Transverse colon (tissue), 4 donors: ENCODE measurements at regions not wholly inside any gene's neighbourhood (a gene's known extent, or its start where the extent isn't known, plus 50 kb on each side); places are given as distances from the start of the nearest gene placed in this dataset.

Experiments
- DNase-seq: peaks from one replicate; pipeline ENCODE4 v3.0.0-alpha.2; 2019
- H3K27ac ChIP-seq, 4 donors: fragments of 200-600 bp; sonication (generic); 2 replicates each; pipeline ENCODE4 v1.5.1; 2016 to 2018; ENCODE audit warnings: inconsistent platforms in 4 of 4
- H3K27me3 ChIP-seq: fragments of 200-600 bp; sonication (generic); 2 replicates; pipeline ENCODE4 v1.5.1; 2017; ENCODE audit warnings: inconsistent platforms
- H3K36me3 ChIP-seq, 4 donors: fragments of 200-600 bp; sonication (generic); 2 replicates each; pipeline ENCODE4 v1.5.1; 2017 to 2019; ENCODE audit warnings: inconsistent platforms in 4 of 4
- H3K4me1 ChIP-seq, 4 donors: fragments of 200-600 bp; sonication (generic); 2 replicates each; pipeline ENCODE4 v1.5.1; 2017 to 2020; ENCODE audit warnings: inconsistent platforms in 4 of 4
- H3K4me3 ChIP-seq, 4 donors: fragments of 200-600 bp; sonication (generic); 1 replicate in 1 of 4; 2 replicates in 3 of 4; pipeline versions ENCODE4 v1.5.1 to v1.6.1; 2017 to 2019; ENCODE audit warnings: inconsistent platforms in 4 of 4
- H3K9me3 ChIP-seq, 2 donors: fragments of 200-600 bp; sonication (generic); 2 replicates each; pipeline ENCODE4 v1.5.1; 2017 to 2019; ENCODE audit warnings: inconsistent platforms in 2 of 2
- CTCF ChIP-seq, 5 experiments: fragments of 200-600 bp in 3 of 5; fragments of 450-650 bp in 2 of 5; sonication (generic) in 3 of 5; IDR thresholded peaks; 1 replicate in 2 of 5; 2 replicates in 3 of 5; pipeline ENCODE4 v1.5.1; 2016 to 2017; ENCODE audit warnings: antibody characterized with exemption in 5 of 5, inconsistent platforms in 3 of 5, mild to moderate bottlenecking in 2 of 5, moderate library complexity in 1 of 5
- EP300 ChIP-seq: sonication (generic); formaldehyde crosslinking; IDR thresholded peaks from one replicate; pipeline ENCODE4 v1.6.1; 2017; ENCODE audit warnings: antibody characterized with exemption, low read depth
- POLR2A ChIP-seq: fragments of 450-650 bp; IDR thresholded peaks from one replicate; pipeline ENCODE4 v1.6.1; 2016; ENCODE audit warnings: antibody characterized with exemption, mild to moderate bottlenecking, moderate library complexity
- POLR2AphosphoS5 ChIP-seq, 3 donors: sonication (generic); formaldehyde crosslinking; IDR thresholded peaks; one replicate each; pipeline ENCODE4 v1.6.1; 2016; ENCODE audit warnings: antibody characterized with exemption in 3 of 3
- WGBS, 2 donors: methylation state at CpG; one replicate each; pipeline ENCODE4 v1.1.5; 2018; ENCODE audit warnings: low coverage in 1 of 2; 5-methylcytosine and 5-hydroxymethylcytosine counted together
- in situ Hi-C, 4 donors: fragments of 200-750 bp; cut with MboI; loops; one replicate each; pipeline versions ENCODE4 v1.15.0 to v1.15.1; 2017; ENCODE audit warnings: low sequenced_read_pairs in 3 of 4, low pct_ligation_motif_present in 1 of 4, low pct_unique_long_range_greater_than_20kb in 1 of 4
- intact Hi-C: fragments of 100-400 bp; cut with DNase I; formaldehyde crosslinking; loops from one replicate; pipeline ENCODE4 v1.15.1; 2023; ENCODE audit warnings: low total_unique reads

- in situ Hi-C loops (no loop called here), intact Hi-C loops (no loop called here)
- DNase-seq: no peak
- Histone ChIP-seq H3K36me3 (no peaks in the 10 kb centered on the region), H3K4me1 (no peaks in the 10 kb centered on the region), H3K27ac (no peak overlapping the region), H3K27me3 (no peaks in the 10 kb centered on the region), H3K9me3 (no peaks in the 10 kb centered on the region), H3K4me3 (no peak overlapping the region)
- TF ChIP-seq CTCF (IDR thresholded peaks at IDR 0.05) (no peak), POLR2AphosphoS5 (IDR thresholded peaks at IDR 0.05) (no peak), EP300 (no peak), POLR2A (no peak)
- WGBS, 2 donors: 89% methylated on average over 11 of the region's 11 CpGs; no CpG with 5 or more reads in 1 of the 2 donors
Observed at GRCh38 chr6:43858161-43859153, 88.4 kb downstream of the VEGFA start.

- DNase-seq: peak; percentile 41
- in situ Hi-C loops (no loop called here), intact Hi-C loops (no loop called here)
- Histone ChIP-seq H3K9me3 (no peaks in the 10 kb centered on the region), H3K4me1 (no peaks in the 10 kb centered on the region), H3K27ac (no peak overlapping the region), H3K27me3 (no peaks in the 10 kb centered on the region), H3K36me3 (no peaks in the 10 kb centered on the region), H3K4me3 (no peak overlapping the region)
- WGBS, 2 donors: 54% methylated on average over 6 of the region's 6 CpGs; no CpG with 5 or more reads in 1 of the 2 donors
- TF ChIP-seq EP300: no peak
- no peak for TF ChIP-seq POLR2AphosphoS5 (IDR thresholded peaks at IDR 0.05)
- TF ChIP-seq CTCF (IDR thresholded peaks at IDR 0.05): peak; percentile 34 to 59 (median 47)
- no peak for TF ChIP-seq POLR2A
Observed at GRCh38 chr6:43856005-43856765, 86.2 kb downstream of the VEGFA start.

- Histone ChIP-seq H3K27ac (no peak overlapping the region), H3K4me1 (no peaks in the 10 kb centered on the region), H3K4me3 (no peak overlapping the region), H3K9me3 (no peaks in the 10 kb centered on the region), H3K36me3 (no peaks in the 10 kb centered on the region), H3K27me3 (no peaks in the 10 kb centered on the region)
- DNase-seq: no peak
- intact Hi-C loops: no loop called here
- 76 to 90% methylated on average over 5 to 6 of the region's 6 CpGs for WGBS, 2 donors
- TF ChIP-seq CTCF (IDR thresholded peaks at IDR 0.05) (no peak), POLR2A (no peak), POLR2AphosphoS5 (IDR thresholded peaks at IDR 0.05) (no peak), EP300 (no peak)
- in situ Hi-C loops: no loop called here
Observed at GRCh38 chr6:43855247-43855646, 85.2 kb downstream of the VEGFA start.

GRCh38 chr6:43853066-43853650 is 83.1 kb downstream of the VEGFA start:
- Histone ChIP-seq H3K27me3 (no peaks in the 10 kb centered on the region), H3K36me3 (no peaks in the 10 kb centered on the region), H3K27ac (no peak overlapping the region), H3K9me3 (no peaks in the 10 kb centered on the region), H3K4me3 (no peak overlapping the region), H3K4me1 (no peaks in the 10 kb centered on the region)
- no peak for TF ChIP-seq CTCF (IDR thresholded peaks at IDR 0.05)
- TF ChIP-seq POLR2AphosphoS5 (IDR thresholded peaks at IDR 0.05): no peak
- TF ChIP-seq POLR2A: no peak
- no peak for TF ChIP-seq EP300
- 84% methylated on average over 5 of the region's 5 CpGs; no CpG with 5 or more reads in 1 of the 2 donors for WGBS, 2 donors
- intact Hi-C loops: no loop called here
- in situ Hi-C loops: no loop called here
- DNase-seq: no peak
